WTC11 (cell line): ENCODE measurements at regions not wholly inside any gene's neighbourhood (a gene's known extent, or its start where the extent isn't known, plus 50 kb on each side); places are given as distances from the start of the nearest gene placed in this dataset.

ENCODE experiments used
- ATAC-seq: fragments of 200-7000 bp; cut with Tn5 transposase; 2 replicates; pipeline ENCODE4 v1.10.0; 2021; ENCODE audit warnings: mild to moderate bottlenecking, moderate library complexity
- CTCF ChIA-PET: fragments of 300-600 bp; sonication (Branson Sonifier 250); formaldehyde crosslinking; loops from one replicate; lab custom pipeline; 2021; ENCODE audit warnings: antibody characterized with exemption; lab: Charles Lee
- POLR2A ChIA-PET: fragments of 350-600 bp; sonication (Branson Sonifier 250); formaldehyde crosslinking; loops from one replicate; lab custom pipeline; 2021; ENCODE audit warnings: antibody characterized with exemption; lab: Charles Lee
- DNase-seq: peaks from one replicate; pipeline ENCODE4 v3.0.0; 2021; ENCODE audit warnings: low spot score
- H3K27ac Mint-ChIP-seq: 2 replicates; pipeline ENCODE4 v1.8.0; 2021; ENCODE audit warnings: mixed read lengths
- H3K27me3 Mint-ChIP-seq: 2 replicates; pipeline ENCODE4 v1.8.0; 2021; ENCODE audit warnings: low read depth, mild to moderate bottlenecking, moderate library complexity, mixed read lengths
- H3K36me3 Mint-ChIP-seq: 2 replicates; pipeline ENCODE4 v1.8.0; 2021; ENCODE audit warnings: mixed read lengths
- H3K4me1 Mint-ChIP-seq: 2 replicates; pipeline ENCODE4 v1.8.0; 2022; ENCODE audit warnings: mixed read lengths
- H3K4me3 Mint-ChIP-seq: 2 replicates; pipeline ENCODE4 v1.8.0; 2021; ENCODE audit warnings: mild to moderate bottlenecking, moderate library complexity, mixed read lengths
- H3K9me3 Mint-ChIP-seq: 2 replicates; pipeline ENCODE4 v1.8.0; 2021; ENCODE audit warnings: mixed read lengths
- ATF1 ChIP-seq: sonication (generic); formaldehyde crosslinking; IDR thresholded peaks from 2 replicates; pipeline ENCODE4 v1.8.1; 2023; ENCODE audit warnings: mild to moderate bottlenecking, moderate library complexity, missing genetic modification reagents
- CBFB ChIP-seq: sonication (generic); formaldehyde crosslinking; IDR thresholded peaks from 2 replicates; pipeline ENCODE4 v1.8.1; 2022; ENCODE audit warnings: mild to moderate bottlenecking, low read depth, missing genetic modification reagents
- ELF4 ChIP-seq: sonication (generic); formaldehyde crosslinking; IDR thresholded peaks from 2 replicates; pipeline ENCODE4 v1.8.1; 2022; ENCODE audit warnings: low read depth, mild to moderate bottlenecking, moderate library complexity, missing genetic modification reagents
- FOXJ3 ChIP-seq: sonication (generic); formaldehyde crosslinking; IDR thresholded peaks from 2 replicates; pipeline ENCODE4 v1.9.0; 2021; ENCODE audit warnings: missing genetic modification reagents, mild to moderate bottlenecking, borderline replicate concordance
- GTF2I ChIP-seq: fragments of 250-450 bp; sonication (Bioruptor Pico); conservative IDR thresholded peaks from 2 replicates; pipeline ENCODE4 v1.4.0; 2021; ENCODE audit warnings: mild to moderate bottlenecking
- NFATC4 ChIP-seq: fragments of 250-450 bp; sonication (Bioruptor Pico); IDR thresholded peaks from 2 replicates; pipeline ENCODE4 v1.9.0; 2021; ENCODE audit warnings: mild to moderate bottlenecking
- NFYB ChIP-seq: sonication (generic); formaldehyde crosslinking; conservative IDR thresholded peaks from 2 replicates; pipeline ENCODE4 v1.8.0; 2022; ENCODE audit warnings: low read depth, missing genetic modification reagents
- NR3C1 ChIP-seq: sonication (generic); formaldehyde crosslinking; conservative IDR thresholded peaks from 2 replicates; pipeline ENCODE4 v1.8.1; 2023; ENCODE audit warnings: low read depth, mild to moderate bottlenecking, missing genetic modification reagents
- OVOL2 ChIP-seq: fragments of 250-450 bp; sonication (Bioruptor Pico); IDR thresholded peaks from 2 replicates; pipeline ENCODE4 v1.9.0; 2021; ENCODE audit warnings: mild to moderate bottlenecking, borderline replicate concordance
- PRRX2 ChIP-seq: fragments of 250-450 bp; sonication (Bioruptor Pico); IDR thresholded peaks from 2 replicates; pipeline ENCODE4 v1.8.0; 2021; ENCODE audit warnings: mild to moderate bottlenecking
- RORB ChIP-seq: fragments of 250-450 bp; sonication (Bioruptor Pico); IDR thresholded peaks from 2 replicates; pipeline ENCODE4 v1.9.0; 2021; ENCODE audit warnings: mild to moderate bottlenecking
- SP1 ChIP-seq: sonication (generic); formaldehyde crosslinking; conservative IDR thresholded peaks from 2 replicates; pipeline ENCODE4 v1.8.1; 2022; ENCODE audit warnings: missing genetic modification reagents
- ZNF263 ChIP-seq: sonication (generic); formaldehyde crosslinking; IDR thresholded peaks from 2 replicates; pipeline ENCODE4 v1.8.1; 2022; ENCODE audit warnings: low read depth, mild to moderate bottlenecking, moderate library complexity, missing genetic modification reagents
- TF ChIP-seq, protein P1 (sequence below): sonication (generic); formaldehyde crosslinking; IDR thresholded peaks from 2 replicates; pipeline ENCODE4 v1.8.0; 2023; ENCODE audit warnings: mild to moderate bottlenecking, missing genetic modification reagents
- TF ChIP-seq, protein P2 (sequence below): sonication (generic); formaldehyde crosslinking; IDR thresholded peaks from 2 replicates; pipeline ENCODE4 v1.8.0; 2022; ENCODE audit warnings: missing genetic modification reagents
- TF ChIP-seq, protein P3 (sequence below): sonication (generic); formaldehyde crosslinking; IDR thresholded peaks from 2 replicates; pipeline ENCODE4 v1.8.1; 2023; ENCODE audit warnings: mild to moderate bottlenecking, missing genetic modification reagents, borderline replicate concordance
- TF ChIP-seq, protein P4 (sequence below): sonication (generic); formaldehyde crosslinking; IDR thresholded peaks from 2 replicates; pipeline ENCODE4 v1.8.0; 2022; ENCODE audit warnings: mild to moderate bottlenecking, missing genetic modification reagents
- TF ChIP-seq, protein P5 (sequence below): sonication (generic); formaldehyde crosslinking; conservative IDR thresholded peaks from 2 replicates; pipeline ENCODE4 v1.8.1; 2022; ENCODE audit warnings: mild to moderate bottlenecking, missing genetic modification reagents
- TF ChIP-seq, protein P6 (sequence below): fragments of 250-450 bp; sonication (Bioruptor Pico); IDR thresholded peaks from 2 replicates; pipeline ENCODE4 v1.9.0; 2021; ENCODE audit warnings: mild to moderate bottlenecking

DNA sequence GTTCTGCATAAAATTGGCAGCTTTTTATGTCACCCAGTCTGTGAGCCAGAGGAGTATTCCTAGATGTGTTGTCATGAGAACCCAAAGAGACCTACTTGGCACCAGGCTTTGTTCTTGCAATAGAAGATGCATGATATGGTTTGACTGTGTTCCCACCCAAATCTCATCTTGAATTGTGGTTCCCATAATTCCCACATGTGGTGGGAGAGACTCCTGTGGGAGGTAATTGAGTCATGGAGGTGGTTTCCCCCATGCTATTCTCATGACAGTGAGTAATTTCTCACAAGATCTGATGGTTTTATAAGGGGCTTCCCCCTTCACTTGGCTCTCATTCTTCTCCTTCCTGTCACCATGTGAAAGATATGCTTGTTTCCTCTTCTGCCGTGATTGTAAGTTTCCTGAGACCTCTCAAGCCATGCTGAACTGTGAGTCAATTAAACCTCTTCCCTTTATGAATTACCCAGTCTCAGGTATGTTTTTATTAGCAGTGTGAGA lies 572.0 kb upstream of the ATP2B1 start:
- H3K9me3 Mint-ChIP-seq, result peaks cover 67% of the 10 kb centered on the region
- DNase-seq (no peak), ATAC-seq (no peak)
- peaks cover 39% of the 10 kb centered on the region for H3K36me3 Mint-ChIP-seq
- TF ChIP-seq, protein P1, sequence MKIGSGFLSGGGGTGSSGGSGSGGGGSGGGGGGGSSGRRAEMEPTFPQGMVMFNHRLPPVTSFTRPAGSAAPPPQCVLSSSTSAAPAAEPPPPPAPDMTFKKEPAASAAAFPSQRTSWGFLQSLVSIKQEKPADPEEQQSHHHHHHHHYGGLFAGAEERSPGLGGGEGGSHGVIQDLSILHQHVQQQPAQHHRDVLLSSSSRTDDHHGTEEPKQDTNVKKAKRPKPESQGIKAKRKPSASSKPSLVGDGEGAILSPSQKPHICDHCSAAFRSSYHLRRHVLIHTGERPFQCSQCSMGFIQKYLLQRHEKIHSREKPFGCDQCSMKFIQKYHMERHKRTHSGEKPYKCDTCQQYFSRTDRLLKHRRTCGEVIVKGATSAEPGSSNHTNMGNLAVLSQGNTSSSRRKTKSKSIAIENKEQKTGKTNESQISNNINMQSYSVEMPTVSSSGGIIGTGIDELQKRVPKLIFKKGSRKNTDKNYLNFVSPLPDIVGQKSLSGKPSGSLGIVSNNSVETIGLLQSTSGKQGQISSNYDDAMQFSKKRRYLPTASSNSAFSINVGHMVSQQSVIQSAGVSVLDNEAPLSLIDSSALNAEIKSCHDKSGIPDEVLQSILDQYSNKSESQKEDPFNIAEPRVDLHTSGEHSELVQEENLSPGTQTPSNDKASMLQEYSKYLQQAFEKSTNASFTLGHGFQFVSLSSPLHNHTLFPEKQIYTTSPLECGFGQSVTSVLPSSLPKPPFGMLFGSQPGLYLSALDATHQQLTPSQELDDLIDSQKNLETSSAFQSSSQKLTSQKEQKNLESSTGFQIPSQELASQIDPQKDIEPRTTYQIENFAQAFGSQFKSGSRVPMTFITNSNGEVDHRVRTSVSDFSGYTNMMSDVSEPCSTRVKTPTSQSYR (CRISPR knock-in tag), result no peak
- TF ChIP-seq CBFB (no peak), NFYB (CRISPR knock-in tag) (no peak), ZNF263 (no peak), SP1 (CRISPR knock-in tag) (no peak), GTF2I (no peak), OVOL2 (no peak), ELF4 (CRISPR knock-in tag) (no peak), NFATC4 (CRISPR knock-in tag) (no peak), RORB (CRISPR knock-in tag) (no peak)
- TF ChIP-seq, protein P2, sequence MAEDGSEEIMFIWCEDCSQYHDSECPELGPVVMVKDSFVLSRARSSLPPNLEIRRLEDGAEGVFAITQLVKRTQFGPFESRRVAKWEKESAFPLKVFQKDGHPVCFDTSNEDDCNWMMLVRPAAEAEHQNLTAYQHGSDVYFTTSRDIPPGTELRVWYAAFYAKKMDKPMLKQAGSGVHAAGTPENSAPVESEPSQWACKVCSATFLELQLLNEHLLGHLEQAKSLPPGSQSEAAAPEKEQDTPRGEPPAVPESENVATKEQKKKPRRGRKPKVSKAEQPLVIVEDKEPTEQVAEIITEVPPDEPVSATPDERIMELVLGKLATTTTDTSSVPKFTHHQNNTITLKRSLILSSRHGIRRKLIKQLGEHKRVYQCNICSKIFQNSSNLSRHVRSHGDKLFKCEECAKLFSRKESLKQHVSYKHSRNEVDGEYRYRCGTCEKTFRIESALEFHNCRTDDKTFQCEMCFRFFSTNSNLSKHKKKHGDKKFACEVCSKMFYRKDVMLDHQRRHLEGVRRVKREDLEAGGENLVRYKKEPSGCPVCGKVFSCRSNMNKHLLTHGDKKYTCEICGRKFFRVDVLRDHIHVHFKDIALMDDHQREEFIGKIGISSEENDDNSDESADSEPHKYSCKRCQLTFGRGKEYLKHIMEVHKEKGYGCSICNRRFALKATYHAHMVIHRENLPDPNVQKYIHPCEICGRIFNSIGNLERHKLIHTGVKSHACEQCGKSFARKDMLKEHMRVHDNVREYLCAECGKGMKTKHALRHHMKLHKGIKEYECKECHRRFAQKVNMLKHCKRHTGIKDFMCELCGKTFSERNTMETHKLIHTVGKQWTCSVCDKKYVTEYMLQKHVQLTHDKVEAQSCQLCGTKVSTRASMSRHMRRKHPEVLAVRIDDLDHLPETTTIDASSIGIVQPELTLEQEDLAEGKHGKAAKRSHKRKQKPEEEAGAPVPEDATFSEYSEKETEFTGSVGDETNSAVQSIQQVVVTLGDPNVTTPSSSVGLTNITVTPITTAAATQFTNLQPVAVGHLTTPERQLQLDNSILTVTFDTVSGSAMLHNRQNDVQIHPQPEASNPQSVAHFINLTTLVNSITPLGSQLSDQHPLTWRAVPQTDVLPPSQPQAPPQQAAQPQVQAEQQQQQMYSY (CRISPR knock-in tag), result no peak
- TF ChIP-seq, protein P3, sequence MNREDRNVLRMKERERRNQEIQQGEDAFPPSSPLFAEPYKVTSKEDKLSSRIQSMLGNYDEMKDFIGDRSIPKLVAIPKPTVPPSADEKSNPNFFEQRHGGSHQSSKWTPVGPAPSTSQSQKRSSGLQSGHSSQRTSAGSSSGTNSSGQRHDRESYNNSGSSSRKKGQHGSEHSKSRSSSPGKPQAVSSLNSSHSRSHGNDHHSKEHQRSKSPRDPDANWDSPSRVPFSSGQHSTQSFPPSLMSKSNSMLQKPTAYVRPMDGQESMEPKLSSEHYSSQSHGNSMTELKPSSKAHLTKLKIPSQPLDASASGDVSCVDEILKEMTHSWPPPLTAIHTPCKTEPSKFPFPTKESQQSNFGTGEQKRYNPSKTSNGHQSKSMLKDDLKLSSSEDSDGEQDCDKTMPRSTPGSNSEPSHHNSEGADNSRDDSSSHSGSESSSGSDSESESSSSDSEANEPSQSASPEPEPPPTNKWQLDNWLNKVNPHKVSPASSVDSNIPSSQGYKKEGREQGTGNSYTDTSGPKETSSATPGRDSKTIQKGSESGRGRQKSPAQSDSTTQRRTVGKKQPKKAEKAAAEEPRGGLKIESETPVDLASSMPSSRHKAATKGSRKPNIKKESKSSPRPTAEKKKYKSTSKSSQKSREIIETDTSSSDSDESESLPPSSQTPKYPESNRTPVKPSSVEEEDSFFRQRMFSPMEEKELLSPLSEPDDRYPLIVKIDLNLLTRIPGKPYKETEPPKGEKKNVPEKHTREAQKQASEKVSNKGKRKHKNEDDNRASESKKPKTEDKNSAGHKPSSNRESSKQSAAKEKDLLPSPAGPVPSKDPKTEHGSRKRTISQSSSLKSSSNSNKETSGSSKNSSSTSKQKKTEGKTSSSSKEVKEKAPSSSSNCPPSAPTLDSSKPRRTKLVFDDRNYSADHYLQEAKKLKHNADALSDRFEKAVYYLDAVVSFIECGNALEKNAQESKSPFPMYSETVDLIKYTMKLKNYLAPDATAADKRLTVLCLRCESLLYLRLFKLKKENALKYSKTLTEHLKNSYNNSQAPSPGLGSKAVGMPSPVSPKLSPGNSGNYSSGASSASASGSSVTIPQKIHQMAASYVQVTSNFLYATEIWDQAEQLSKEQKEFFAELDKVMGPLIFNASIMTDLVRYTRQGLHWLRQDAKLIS (CRISPR knock-in tag), result no peak
- TF ChIP-seq, protein P4, sequence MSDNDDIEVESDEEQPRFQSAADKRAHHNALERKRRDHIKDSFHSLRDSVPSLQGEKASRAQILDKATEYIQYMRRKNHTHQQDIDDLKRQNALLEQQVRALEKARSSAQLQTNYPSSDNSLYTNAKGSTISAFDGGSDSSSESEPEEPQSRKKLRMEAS (CRISPR knock-in tag), result no peak
- TF ChIP-seq, protein P5, sequence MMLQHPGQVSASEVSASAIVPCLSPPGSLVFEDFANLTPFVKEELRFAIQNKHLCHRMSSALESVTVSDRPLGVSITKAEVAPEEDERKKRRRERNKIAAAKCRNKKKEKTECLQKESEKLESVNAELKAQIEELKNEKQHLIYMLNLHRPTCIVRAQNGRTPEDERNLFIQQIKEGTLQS (CRISPR knock-in tag), result no peak
- peaks cover 4% of the 10 kb centered on the region for H3K27me3 Mint-ChIP-seq
- ChIA-PET POLR2A (no interaction called here), CTCF (no interaction called here)
- H3K4me3 Mint-ChIP-seq, result no peak overlapping the region
- H3K4me1 Mint-ChIP-seq, result no peaks in the 10 kb centered on the region
- H3K27ac Mint-ChIP-seq, result no peak overlapping the region

DNA sequence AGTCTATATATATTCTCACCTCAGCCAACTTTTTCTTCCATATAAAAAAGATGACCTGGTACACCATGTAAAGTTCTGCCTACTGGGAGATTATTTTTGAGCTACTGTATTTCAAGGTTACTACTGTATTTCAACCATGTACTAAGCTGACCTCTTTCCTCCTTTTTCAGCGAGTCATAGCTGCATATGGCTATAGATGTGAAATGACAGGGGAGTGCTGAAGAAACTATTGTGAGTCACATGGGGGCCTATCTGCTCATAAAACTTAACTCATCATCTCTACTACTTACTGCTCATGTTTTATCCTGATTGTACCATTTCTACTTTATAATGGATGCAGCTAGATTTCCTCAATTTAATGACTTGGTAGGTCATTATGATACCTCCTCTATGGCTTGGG lies 571.4 kb upstream of the ATP2B1 start:
- no peak for TF ChIP-seq PRRX2 (CRISPR knock-in tag)
- TF ChIP-seq, protein P6, sequence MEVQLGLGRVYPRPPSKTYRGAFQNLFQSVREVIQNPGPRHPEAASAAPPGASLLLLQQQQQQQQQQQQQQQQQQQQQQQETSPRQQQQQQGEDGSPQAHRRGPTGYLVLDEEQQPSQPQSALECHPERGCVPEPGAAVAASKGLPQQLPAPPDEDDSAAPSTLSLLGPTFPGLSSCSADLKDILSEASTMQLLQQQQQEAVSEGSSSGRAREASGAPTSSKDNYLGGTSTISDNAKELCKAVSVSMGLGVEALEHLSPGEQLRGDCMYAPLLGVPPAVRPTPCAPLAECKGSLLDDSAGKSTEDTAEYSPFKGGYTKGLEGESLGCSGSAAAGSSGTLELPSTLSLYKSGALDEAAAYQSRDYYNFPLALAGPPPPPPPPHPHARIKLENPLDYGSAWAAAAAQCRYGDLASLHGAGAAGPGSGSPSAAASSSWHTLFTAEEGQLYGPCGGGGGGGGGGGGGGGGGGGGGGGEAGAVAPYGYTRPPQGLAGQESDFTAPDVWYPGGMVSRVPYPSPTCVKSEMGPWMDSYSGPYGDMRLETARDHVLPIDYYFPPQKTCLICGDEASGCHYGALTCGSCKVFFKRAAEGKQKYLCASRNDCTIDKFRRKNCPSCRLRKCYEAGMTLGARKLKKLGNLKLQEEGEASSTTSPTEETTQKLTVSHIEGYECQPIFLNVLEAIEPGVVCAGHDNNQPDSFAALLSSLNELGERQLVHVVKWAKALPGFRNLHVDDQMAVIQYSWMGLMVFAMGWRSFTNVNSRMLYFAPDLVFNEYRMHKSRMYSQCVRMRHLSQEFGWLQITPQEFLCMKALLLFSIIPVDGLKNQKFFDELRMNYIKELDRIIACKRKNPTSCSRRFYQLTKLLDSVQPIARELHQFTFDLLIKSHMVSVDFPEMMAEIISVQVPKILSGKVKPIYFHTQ, result no peak
- TF ChIP-seq NR3C1 (CRISPR knock-in tag), result no peak
- TF ChIP-seq, protein P4 (CRISPR knock-in tag), result no peak
- TF ChIP-seq FOXJ3 (CRISPR knock-in tag), result no peak
- no peak for TF ChIP-seq ATF1 (CRISPR knock-in tag)
- no peak for TF ChIP-seq CBFB
- Mint-ChIP-seq H3K9me3 (peaks cover 64% of the 10 kb centered on the region), H3K36me3 (peaks cover 39% of the 10 kb centered on the region), H3K27me3 (peaks cover 4% of the 10 kb centered on the region), H3K27ac (no peak overlapping the region), H3K4me3 (no peak overlapping the region), H3K4me1 (no peaks in the 10 kb centered on the region)
- no peak for ATAC-seq
- no peak for DNase-seq
- POLR2A ChIA-PET, result no interaction called here
- CTCF ChIA-PET, result no interaction called here
